ENCODE measurements at regions not wholly inside any gene's neighbourhood (a gene's known extent, or its start where the extent isn't known, plus 50 kb on each side); places are given as distances from the start of the nearest gene placed in this dataset.

DNA sequence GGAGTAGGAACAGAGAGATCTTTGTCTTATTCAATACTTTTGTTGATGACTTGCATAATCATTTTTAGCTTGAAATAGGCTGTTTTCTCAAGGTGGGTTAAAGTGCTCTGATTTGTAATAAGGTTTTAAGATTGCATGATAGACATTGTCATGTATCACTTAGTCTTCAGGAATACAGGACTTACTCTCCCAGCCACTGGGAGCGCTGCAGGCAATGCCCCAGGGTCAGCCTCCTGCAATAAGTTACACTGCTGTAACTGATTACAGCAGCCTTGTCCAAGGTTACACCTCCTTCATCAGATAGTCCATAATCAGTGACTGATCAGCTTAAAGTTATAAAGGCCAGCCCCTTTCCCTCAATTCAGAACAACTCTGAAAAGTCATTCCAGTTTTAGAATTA is 218.6 kb downstream of the ESM1 start:
- 75 to 100% methylated on average over 1 of the region's 1 CpG for WGBS, 2 donors
- no peak overlapping the region for H3K27ac ChIP-seq
- ATAC-seq (ENCODE audit: low FRiP score in 2 of 2) (no peak), DNase-seq (no peak)
- no peaks in the 10 kb centered on the region for H3K36me3 ChIP-seq
- H3K4me1 ChIP-seq, result peaks cover 0 to 2% (median 0%) of the 10 kb centered on the region in 4 donors
- no peak for TF ChIP-seq POLR2AphosphoS5 (IDR thresholded peaks at IDR 0.05)
- TF ChIP-seq, protein P1, sequence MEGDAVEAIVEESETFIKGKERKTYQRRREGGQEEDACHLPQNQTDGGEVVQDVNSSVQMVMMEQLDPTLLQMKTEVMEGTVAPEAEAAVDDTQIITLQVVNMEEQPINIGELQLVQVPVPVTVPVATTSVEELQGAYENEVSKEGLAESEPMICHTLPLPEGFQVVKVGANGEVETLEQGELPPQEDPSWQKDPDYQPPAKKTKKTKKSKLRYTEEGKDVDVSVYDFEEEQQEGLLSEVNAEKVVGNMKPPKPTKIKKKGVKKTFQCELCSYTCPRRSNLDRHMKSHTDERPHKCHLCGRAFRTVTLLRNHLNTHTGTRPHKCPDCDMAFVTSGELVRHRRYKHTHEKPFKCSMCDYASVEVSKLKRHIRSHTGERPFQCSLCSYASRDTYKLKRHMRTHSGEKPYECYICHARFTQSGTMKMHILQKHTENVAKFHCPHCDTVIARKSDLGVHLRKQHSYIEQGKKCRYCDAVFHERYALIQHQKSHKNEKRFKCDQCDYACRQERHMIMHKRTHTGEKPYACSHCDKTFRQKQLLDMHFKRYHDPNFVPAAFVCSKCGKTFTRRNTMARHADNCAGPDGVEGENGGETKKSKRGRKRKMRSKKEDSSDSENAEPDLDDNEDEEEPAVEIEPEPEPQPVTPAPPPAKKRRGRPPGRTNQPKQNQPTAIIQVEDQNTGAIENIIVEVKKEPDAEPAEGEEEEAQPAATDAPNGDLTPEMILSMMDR (IDR thresholded peaks at IDR 0.05), result no peak
- no peak overlapping the region for H3K4me3 ChIP-seq
- no peaks in the 10 kb centered on the region for H3K9me3 ChIP-seq
- no peaks in the 10 kb centered on the region for H3K27me3 ChIP-seq

- H3K9me3 ChIP-seq, result no peaks in the 10 kb centered on the region
- no peak overlapping the region for H3K4me3 ChIP-seq
- no peak for ATAC-seq (ENCODE audit: low FRiP score in 2 of 2)
- no peak for DNase-seq
- no peaks in the 10 kb centered on the region for H3K36me3 ChIP-seq
- no peaks in the 10 kb centered on the region for H3K27me3 ChIP-seq
- TF ChIP-seq, protein P1 (IDR thresholded peaks at IDR 0.05), result no peak
- TF ChIP-seq POLR2A (IDR thresholded peaks at IDR 0.05) (no peak), POLR2AphosphoS5 (IDR thresholded peaks at IDR 0.05) (no peak)
- 96 to 99% methylated on average over 5 of the region's 5 CpGs for WGBS, 2 donors
- H3K27ac ChIP-seq, result no peak overlapping the region
- H3K4me1 ChIP-seq, result peaks cover 0 to 7% (median 0%) of the 10 kb centered on the region in 4 donors
Observed at GRCh38 chr5:54765165-54766028, 220.0 kb downstream of the ESM1 start.

GRCh38 chr5:54764102-54765090 is 221.0 kb downstream of the ESM1 start:
- ATAC-seq (ENCODE audit: low FRiP score in 2 of 2) (no peak), DNase-seq (no peak)
- WGBS, 2 donors, result 89 to 94% methylated on average over 5 of the region's 5 CpGs
- no peaks in the 10 kb centered on the region for H3K36me3 ChIP-seq
- no peaks in the 10 kb centered on the region for H3K27me3 ChIP-seq
- no peak for TF ChIP-seq POLR2AphosphoS5 (IDR thresholded peaks at IDR 0.05)
- no peak for TF ChIP-seq EP300 (IDR thresholded peaks at IDR 0.05)
- TF ChIP-seq POLR2A (IDR thresholded peaks at IDR 0.05), result no peak
- TF ChIP-seq, protein P1 (IDR thresholded peaks at IDR 0.05), result no peak
- no peaks in the 10 kb centered on the region for H3K9me3 ChIP-seq
- H3K4me1 ChIP-seq, result peaks cover 0 to 8% (median 0%) of the 10 kb centered on the region in 4 donors
- H3K4me3 ChIP-seq, result no peak overlapping the region
- no peak overlapping the region for H3K27ac ChIP-seq

DNA sequence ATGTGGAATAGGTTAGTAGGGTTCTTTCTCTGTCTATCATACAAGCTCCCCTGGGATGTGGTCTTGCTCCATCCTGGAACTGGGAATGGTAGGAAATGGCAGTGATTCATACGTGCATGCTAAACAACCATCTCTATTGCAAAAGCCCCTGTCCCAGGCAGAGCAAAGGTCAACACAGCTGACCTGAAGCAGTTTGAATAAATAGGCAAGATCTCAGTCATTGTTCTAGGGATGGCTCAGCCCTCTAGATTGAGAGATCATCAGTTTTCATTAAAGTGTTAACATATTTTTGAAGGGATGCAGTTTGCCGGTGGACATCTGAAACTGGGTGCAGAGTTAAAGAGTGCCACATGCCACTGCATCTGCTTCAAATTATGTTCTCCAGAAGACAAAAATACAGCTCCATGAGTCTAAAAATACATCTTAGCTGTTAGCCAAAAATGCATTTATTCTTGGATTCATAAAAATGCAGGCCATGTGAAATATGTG is 224.1 kb downstream of the ESM1 start:
- H3K27ac ChIP-seq, result no peak overlapping the region

More for the DNA sequence above, 224.1 kb downstream of the ESM1 start:
- DNase-seq (no peak), ATAC-seq (ENCODE audit: low FRiP score in 2 of 2) (no peak)
- H3K36me3 ChIP-seq, result no peaks in the 10 kb centered on the region
- H3K4me1 ChIP-seq, result peaks cover 0 to 8% (median 2%) of the 10 kb centered on the region in 4 donors
- no peaks in the 10 kb centered on the region for H3K27me3 ChIP-seq
- 75 to 84% methylated on average over 2 of the region's 2 CpGs for whole genome bisulfite sequencing, 2 donors
- no peak overlapping the region for H3K4me3 ChIP-seq
- TF ChIP-seq, protein P1 (IDR thresholded peaks at IDR 0.05), result no peak
- TF ChIP-seq POLR2AphosphoS5 (IDR thresholded peaks at IDR 0.05), result peak; percentile 40 to 79
- TF ChIP-seq EP300 (IDR thresholded peaks at IDR 0.05), result peak in 1 of 4 donors; percentile 34
- no peaks in the 10 kb centered on the region for H3K9me3 ChIP-seq
